SK-N-SH (cell line): ENCODE measurements at regions not wholly inside any gene's neighbourhood (a gene's known extent, or its start where the extent isn't known, plus 50 kb on each side); places are given as distances from the start of the nearest gene placed in this dataset.
A peak's percentile ranks its signal among the peaks of the same experiment; 100 is the strongest.

ENCODE experiments used
- CTCF ChIA-PET: fragments of 300-600, 350-600 bp; formaldehyde crosslinking; extraction: SDS; loops from one replicate; lab custom pipeline; 2021; lab: Yijun Ruan, JAX
- POLR2A ChIA-PET: fragments of 350-600 bp; sonication (Branson Sonifier 250); formaldehyde crosslinking; extraction: SDS; loops from one replicate; lab custom pipeline; 2020; ENCODE audit warnings: antibody characterized with exemption, inconsistent platforms; lab: Yijun Ruan, JAX
- DNase-seq: peaks from one replicate; pipeline ENCODE4 v3.0.0; 2012
- H2AFZ ChIP-seq: fragments of 200-600 bp; sonication (generic); 2 replicates; pipeline ENCODE4 v1.8.1; 2016; ENCODE audit warnings: antibody characterized with exemption, mild to moderate bottlenecking, low read depth
- H3F3A ChIP-seq: fragments of 200-600 bp; sonication (generic); replicated peaks from 2 replicates; pipeline ENCODE3; 2016; ENCODE audit warnings: antibody characterized with exemption, mild to moderate bottlenecking; ENCODE audit not compliant: insufficient read depth
- H3K27ac ChIP-seq, 2 experiments: fragments of 200-500 bp in 1 of 2; fragments of 200-600 bp in 1 of 2; sonication (Bioruptor generic) in 1 of 2; sonication (generic), shearing (Covaris generic) in 1 of 2; 2 replicates each; pipeline versions ENCODE4 v1.5.1 to v1.6.1; 2014 to 2016; ENCODE audit warnings: low read depth in 2 of 2, inconsistent platforms in 1 of 2, low read length in 1 of 2, mild to moderate bottlenecking in 1 of 2, mixed read lengths in 1 of 2
- H3K27me3 ChIP-seq: fragments of 200-600 bp; sonication (generic), shearing (Covaris generic); 2 replicates; pipeline ENCODE4 v1.6.1; 2016; ENCODE audit warnings: mixed run types; ENCODE audit not compliant: insufficient read depth
- H3K36me3 ChIP-seq, 2 experiments: fragments of 200-500 bp in 1 of 2; fragments of 200-600 bp in 1 of 2; sonication (Bioruptor generic) in 1 of 2; sonication (generic) in 1 of 2; replicated peaks in 1 of 2; 2 replicates each; pipeline versions ENCODE3 to v1.5.1; 2014 to 2016; ENCODE audit warnings: low read length in 1 of 2, mild to moderate bottlenecking in 1 of 2; ENCODE audit not compliant: insufficient read depth in 2 of 2, control insufficient read depth in 1 of 2
- H3K4me1 ChIP-seq, 2 experiments: fragments of 200-500 bp in 1 of 2; fragments of 200-600 bp in 1 of 2; sonication (Bioruptor generic) in 1 of 2; sonication (generic), shearing (Covaris generic) in 1 of 2; 2 replicates each; pipeline versions ENCODE4 v1.5.1 to v1.6.1; 2014 to 2016; ENCODE audit warnings: low read depth in 1 of 2, low read length in 1 of 2, mixed run types in 1 of 2; ENCODE audit not compliant: insufficient read depth in 2 of 2, control insufficient read depth in 1 of 2
- H3K4me2 ChIP-seq: fragments of 200-600 bp; sonication (generic), shearing (Covaris generic); 2 replicates; pipeline ENCODE4 v1.6.1; 2017; ENCODE audit warnings: mixed run types
- H3K4me3 ChIP-seq, 2 experiments: fragments of 200-500 bp in 1 of 2; fragments of 200-600 bp in 1 of 2; sonication (Bioruptor generic) in 1 of 2; sonication (generic), shearing (Covaris generic) in 1 of 2; 2 replicates each; pipeline versions ENCODE4 v1.5.1 to v1.8.1; 2014 to 2016; ENCODE audit warnings: low read depth in 2 of 2, inconsistent platforms in 1 of 2, low read length in 1 of 2, mild to moderate bottlenecking in 1 of 2, mixed read lengths in 1 of 2, moderate library complexity in 1 of 2
- H3K79me2 ChIP-seq: fragments of 200-600 bp; sonication (generic); 2 replicates; pipeline ENCODE4 v1.8.1; 2017; ENCODE audit warnings: mild to moderate bottlenecking; ENCODE audit not compliant: insufficient read depth
- H3K9ac ChIP-seq: fragments of 200-600 bp; sonication (generic); 2 replicates; pipeline ENCODE4 v1.6.1; 2017; ENCODE audit warnings: mixed run types
- H3K9me2 ChIP-seq: fragments of 200-600 bp; sonication (generic); 2 replicates; pipeline ENCODE4 v1.6.1; 2017; ENCODE audit warnings: mixed run types
- H3K9me3 ChIP-seq: fragments of 200-600 bp; sonication (generic); 2 replicates; pipeline ENCODE4 v1.6.1; 2017; ENCODE audit warnings: mixed run types, mild to moderate bottlenecking, moderate library complexity
- H4K20me1 ChIP-seq: fragments of 200-600 bp; sonication (generic); 2 replicates; pipeline ENCODE4 v1.6.1; 2017; ENCODE audit warnings: mild to moderate bottlenecking, mixed run types; ENCODE audit not compliant: insufficient read depth
- CHD2 ChIP-seq: fragments of 150-350 bp; IDR thresholded peaks from 2 replicates; pipeline ENCODE4 v1.6.1; 2018; ENCODE audit warnings: low read length; ENCODE audit not compliant: partially characterized antibody
- CTCF ChIP-seq: fragments of 200-600 bp; sonication (generic); IDR thresholded peaks from 2 replicates; pipeline ENCODE4 v1.6.1; 2017; ENCODE audit warnings: antibody characterized with exemption, mild to moderate bottlenecking, moderate library complexity
- EP300 ChIP-seq, 2 experiments: IDR thresholded peaks; 2 replicates each; pipeline versions ENCODE4 v1.4.0 to v1.6.1; 2012; ENCODE audit warnings: borderline replicate concordance in 1 of 2, low read depth in 1 of 2, low read length in 1 of 2
- GATA2 ChIP-seq: sonication (generic); formaldehyde crosslinking; IDR thresholded peaks from 2 replicates; pipeline ENCODE4 v1.5.0; 2020; ENCODE audit warnings: mild to moderate bottlenecking, missing genetic modification reagents
- NFIC ChIP-seq: IDR thresholded peaks from 2 replicates; pipeline ENCODE4 v1.4.0; 2012; ENCODE audit warnings: borderline replicate concordance
- PBX3 ChIP-seq: IDR thresholded peaks from 2 replicates; pipeline ENCODE4; 2012
- POLR2AphosphoS5 ChIP-seq: IDR thresholded peaks from 2 replicates; pipeline ENCODE4 v1.6.1; 2012; ENCODE audit warnings: low read depth, low read length
- RFX5 ChIP-seq: IDR thresholded peaks from 2 replicates; pipeline ENCODE4 v1.6.1; 2012; ENCODE audit warnings: mild to moderate bottlenecking, improper control_type of control experiment, low read length
- YY1 ChIP-seq: IDR thresholded peaks from 2 replicates; pipeline ENCODE4 v1.4.0; 2012; ENCODE audit warnings: low read depth, mild to moderate bottlenecking
- WGBS: methylation state at CpG from one replicate; pipeline ENCODE4 v1.1.6; 2017; ENCODE audit warnings: low lambda C conversion rate; 5-methylcytosine and 5-hydroxymethylcytosine counted together

- TF ChIP-seq CTCF (peak; percentile 36), YY1 (no peak), PBX3 (0 out of 2 replicates have a peak, but pooled peaks have one; percentile 25), POLR2AphosphoS5 (no peak)
These were observed 58.9 kb downstream of the NCOR2 start (continued) for GRCh38 chr12:124508381-124509079.

- Histone ChIP-seq H3K4me1 (peaks cover 66 to 85% of the 10 kb centered on the region in 2 experiments), H2AFZ (no peak overlapping the region), H3K9me2 (no peaks in the 10 kb centered on the region), H3K4me3 (no peak overlapping the region), H3K27ac (peak overlapping the region; percentile 89 to 95), H3K4me2 (peak overlapping the region; percentile 83), H4K20me1 (peaks cover 100% of the 10 kb centered on the region), H3K36me3 (peaks cover 3 to 4% of the 10 kb centered on the region in 2 experiments), H3F3A (peaks cover 43% of the 10 kb centered on the region), H3K79me2 (peaks cover 100% of the 10 kb centered on the region), H3K27me3 (no peaks in the 10 kb centered on the region), H3K9me3 (no peaks in the 10 kb centered on the region), H3K9ac (peak overlapping the region; percentile 51; the same call in 1 of the 2 replicates)
- TF ChIP-seq GATA2 (CRISPR knock-in tag) (no peak), EP300 (IDR thresholded peaks at IDR 0.05; ENCODE audit: borderline replicate concordance in 1 of 2, low read depth in 1 of 2, low read length in 1 of 2) (0 out of 4 replicates have a peak, but pooled peaks of 1 of the 2 experiments have one; percentile 29)
- peak; percentile 61 for DNase-seq
- ChIA-PET POLR2A (interaction anchor here (1.0 to 1.4 kb wide), 4 partner anchors 30 to 78 kb away, joined by 3 to 5 read pairs (median 4); no protein-coding TSS in a partner anchor), CTCF (interaction anchor here (0.6 to 1.6 kb wide), 13 partner anchors 9 to 269 kb away, joined by 3 to 4 read pairs (median 3); no protein-coding TSS in a partner anchor)
- WGBS, result 86% methylated on average over 18 of the region's 26 CpGs
These were observed 60.0 kb downstream of the NCOR2 start for GRCh38 chr12:124507188-124508109.

- TF ChIP-seq NFIC (no peak), RFX5 (no peak), CHD2 (no peak)
- TF ChIP-seq, all 33 proteins: peak for 0
- H3K9me3 ChIP-seq, result no peaks in the 10 kb centered on the region
- H4K20me1 ChIP-seq, result peaks cover 100% of the 10 kb centered on the region
- ChIA-PET CTCF (interaction anchor here (0.6 to 1.4 kb wide), 6 partner anchors 10 to 269 kb away, joined by 3 to 4 read pairs (median 3); no protein-coding TSS in a partner anchor), POLR2A (interaction anchor here (1.2 to 1.4 kb wide), 2 partner anchors 31 to 78 kb away, joined by 4 to 5 read pairs; no protein-coding TSS in a partner anchor)
- peak overlapping the region; percentile 89 to 95 for H3K27ac ChIP-seq
- H3K27me3 ChIP-seq, result no peaks in the 10 kb centered on the region
- no peaks in the 10 kb centered on the region for H3K9me2 ChIP-seq
- H2AFZ ChIP-seq, result no peak overlapping the region
- H3K4me3 ChIP-seq, result peak overlapping the region in 1 of 2 experiments; percentile 29; a peak in 2 of 4 replicates
- peaks cover 0 to 3% of the 10 kb centered on the region in 2 experiments for H3K36me3 ChIP-seq
- WGBS, result 50% methylated on average over 8 of the region's 8 CpGs
- H3F3A ChIP-seq, result peaks cover 37% of the 10 kb centered on the region
- no peak for DNase-seq
- peak overlapping the region; percentile 51; the same call in 1 of the 2 replicates for H3K9ac ChIP-seq
- H3K4me2 ChIP-seq, result peak overlapping the region; percentile 83
- H3K4me1 ChIP-seq, result peaks cover 60 to 84% of the 10 kb centered on the region in 2 experiments
- H3K79me2 ChIP-seq, result peaks cover 100% of the 10 kb centered on the region
These were observed 60.6 kb downstream of the NCOR2 start for GRCh38 chr12:124506832-124507153.
